Panc1 (cell line): ENCODE measurements at regions not wholly inside any gene's neighbourhood (a gene's known extent, or its start where the extent isn't known, plus 50 kb on each side); places are given as distances from the start of the nearest gene placed in this dataset.

Source experiments
- ATAC-seq: fragments of 200-7000 bp; cut with Tn5 transposase; 2 replicates; pipeline ENCODE4 v1.9.1; 2020; ENCODE audit warnings: mild to moderate bottlenecking, moderate library complexity
- BruUV-seq: library from RNA; stranded (reverse); fragments of 400-500 nt; replicated peaks from 2 replicates; lab custom pipeline; 2021; lab: Mats Ljungman, UMichigan
- CTCF ChIA-PET: fragments of 300-600 bp; sonication (Branson Sonifier 250); formaldehyde crosslinking; loops from one replicate; lab custom pipeline; 2022; ENCODE audit warnings: antibody characterized with exemption; lab: Charles Lee
- POLR2A ChIA-PET: fragments of 300-600 bp; sonication (Branson Sonifier 250); formaldehyde crosslinking; loops from one replicate; lab custom pipeline; 2022; ENCODE audit warnings: antibody characterized with exemption; lab: Charles Lee
- DNase-seq: peaks from one replicate; pipeline ENCODE4 v3.0.0-alpha.2; 2010; ENCODE audit warnings: low read depth, low spot score
- H3K27ac ChIP-seq: 2 replicates; pipeline ENCODE4 v1.5.1; 2011; ENCODE audit warnings: mild to moderate bottlenecking, low read length, inconsistent platforms
- H3K27me3 ChIP-seq: fragments of 200-500 bp; sonication (Bioruptor generic); 2 replicates; pipeline ENCODE4 v1.6.0; 2014; ENCODE audit warnings: low read length, inconsistent platforms; ENCODE audit not compliant: control insufficient read depth, insufficient read depth
- H3K36me3 ChIP-seq: fragments of 200-500 bp; sonication (Bioruptor generic); 2 replicates; pipeline ENCODE4 v1.5.1; 2014; ENCODE audit warnings: inconsistent platforms, mild to moderate bottlenecking, low read length, moderate library complexity; ENCODE audit not compliant: control insufficient read depth, insufficient read depth
- H3K4me1 ChIP-seq: 2 replicates; pipeline ENCODE4 v1.5.1; 2011; ENCODE audit warnings: inconsistent platforms, mild to moderate bottlenecking, low read length, moderate library complexity; ENCODE audit not compliant: control insufficient read depth, insufficient read depth
- H3K4me3 ChIP-seq, 2 experiments: 2 replicates each; pipeline ENCODE4 v1.5.1; 2011 to 2012; ENCODE audit warnings: low read depth in 2 of 2, low read length in 2 of 2, mild to moderate bottlenecking in 2 of 2, inconsistent platforms in 1 of 2, moderate library complexity in 1 of 2
- H3K9me3 ChIP-seq: fragments of 200-500 bp; sonication (Bioruptor generic); 2 replicates; pipeline ENCODE4 v1.5.1; 2014; ENCODE audit warnings: low read depth, mild to moderate bottlenecking, inconsistent platforms, low read length, moderate library complexity; ENCODE audit not compliant: control insufficient read depth, insufficient read depth
- CTCF ChIP-seq: fragments of 450-650 bp; IDR thresholded peaks from 2 replicates; pipeline ENCODE4 v1.5.1; 2017; ENCODE audit warnings: mild to moderate bottlenecking
- POLR2AphosphoS5 ChIP-seq: IDR thresholded peaks from 2 replicates; pipeline ENCODE4 v1.6.1; 2012; ENCODE audit warnings: mild to moderate bottlenecking, low read depth, low read length, moderate library complexity
- REST ChIP-seq, 2 experiments: IDR thresholded peaks; 2 replicates each; pipeline ENCODE4 v1.6.1; 2011 to 2012; ENCODE audit warnings: low read depth in 2 of 2, control low read depth in 1 of 2, low read length in 1 of 2, mild to moderate bottlenecking in 1 of 2, moderate library complexity in 1 of 2; ENCODE audit not compliant: insufficient read depth in 1 of 2
- SIN3A ChIP-seq: IDR thresholded peaks from 2 replicates; pipeline ENCODE4 v1.6.1; 2012; ENCODE audit warnings: low read depth, mild to moderate bottlenecking, low read length, moderate library complexity, borderline replicate concordance; ENCODE audit not compliant: insufficient read depth
- TCF7L2 ChIP-seq: IDR thresholded peaks from 2 replicates; pipeline ENCODE4 v1.6.1; 2011; ENCODE audit warnings: mild to moderate bottlenecking, low read depth, low read length, inconsistent platforms
- in situ Hi-C: cut with HindIII; loops from 2 replicates; pipeline ENCODE4 v1.10.0; 2016; ENCODE audit warnings: low sequenced_read_pairs, low pct_unique_long_range_greater_than_20kb
- intact Hi-C: fragments of 100-400 bp; cut with micrococcal nuclease; formaldehyde crosslinking; loops from one replicate; pipeline ENCODE4 v1.10.0; 2022; ENCODE audit not compliant: unreplicated experiment

- Histone ChIP-seq H3K4me1 (no peaks in the 10 kb centered on the region), H3K4me3 (no peak overlapping the region), H3K36me3 (no peaks in the 10 kb centered on the region), H3K27me3 (no peaks in the 10 kb centered on the region), H3K9me3 (no peaks in the 10 kb centered on the region), H3K27ac (no peak overlapping the region)
- in situ Hi-C loops = no loop called here
- ChIA-PET CTCF (no interaction called here), POLR2A (no interaction called here)
- no TSS peak for BruUV-seq
- intact Hi-C loops = no loop called here
- ATAC-seq (no peak), DNase-seq (no peak)
- TF ChIP-seq CTCF (no peak), SIN3A (no peak), TCF7L2 (no peak), REST (IDR thresholded peaks at IDR 0.05; ENCODE audit: insufficient read depth in 1 of 2, low read depth in 2 of 2, low read length in 1 of 2) (no peak), POLR2AphosphoS5 (no peak)
Measured at GRCh38 chr2:122610948-122611609, 855.6 kb downstream of the TSN start.

GRCh38 chr2:122622934-122623333 is 867.5 kb downstream of the TSN start:
- in situ Hi-C loops (no loop called here), intact Hi-C loops (no loop called here)
- CTCF ChIA-PET = no interaction called here
- Histone ChIP-seq H3K9me3 (no peaks in the 10 kb centered on the region), H3K36me3 (no peaks in the 10 kb centered on the region), H3K4me1 (no peaks in the 10 kb centered on the region), H3K4me3 (no peak overlapping the region), H3K27me3 (no peaks in the 10 kb centered on the region), H3K27ac (no peak overlapping the region)
- no TSS peak for BruUV-seq
- TF ChIP-seq CTCF = no peak
- no peak for TF ChIP-seq SIN3A
- TF ChIP-seq TCF7L2 = no peak
- TF ChIP-seq POLR2AphosphoS5 = no peak
- no peak for TF ChIP-seq REST (IDR thresholded peaks at IDR 0.05; ENCODE audit: insufficient read depth in 1 of 2, low read depth in 2 of 2, low read length in 1 of 2)
- ATAC-seq (no peak), DNase-seq (no peak)
- POLR2A ChIA-PET = no interaction called here
